ENCODE measurements at regions not wholly inside any gene's neighbourhood (a gene's known extent, or its start where the extent isn't known, plus 50 kb on each side); places are given as distances from the start of the nearest gene placed in this dataset.

GRCh38 chr5:5069851-5070250 is 70.3 kb upstream of the ADAMTS16 start:
- TF ChIP-seq POLR2AphosphoS5 (IDR thresholded peaks at IDR 0.05) (no peak), POLR2A (IDR thresholded peaks at IDR 0.05) (no peak)
- TF ChIP-seq, protein P1, sequence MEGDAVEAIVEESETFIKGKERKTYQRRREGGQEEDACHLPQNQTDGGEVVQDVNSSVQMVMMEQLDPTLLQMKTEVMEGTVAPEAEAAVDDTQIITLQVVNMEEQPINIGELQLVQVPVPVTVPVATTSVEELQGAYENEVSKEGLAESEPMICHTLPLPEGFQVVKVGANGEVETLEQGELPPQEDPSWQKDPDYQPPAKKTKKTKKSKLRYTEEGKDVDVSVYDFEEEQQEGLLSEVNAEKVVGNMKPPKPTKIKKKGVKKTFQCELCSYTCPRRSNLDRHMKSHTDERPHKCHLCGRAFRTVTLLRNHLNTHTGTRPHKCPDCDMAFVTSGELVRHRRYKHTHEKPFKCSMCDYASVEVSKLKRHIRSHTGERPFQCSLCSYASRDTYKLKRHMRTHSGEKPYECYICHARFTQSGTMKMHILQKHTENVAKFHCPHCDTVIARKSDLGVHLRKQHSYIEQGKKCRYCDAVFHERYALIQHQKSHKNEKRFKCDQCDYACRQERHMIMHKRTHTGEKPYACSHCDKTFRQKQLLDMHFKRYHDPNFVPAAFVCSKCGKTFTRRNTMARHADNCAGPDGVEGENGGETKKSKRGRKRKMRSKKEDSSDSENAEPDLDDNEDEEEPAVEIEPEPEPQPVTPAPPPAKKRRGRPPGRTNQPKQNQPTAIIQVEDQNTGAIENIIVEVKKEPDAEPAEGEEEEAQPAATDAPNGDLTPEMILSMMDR (IDR thresholded peaks at IDR 0.05), result no peak

All from prostate gland (tissue), 2 donors.